CD14-positive monocyte (primary cell): ENCODE measurements at regions not wholly inside any gene's neighbourhood (a gene's known extent, or its start where the extent isn't known, plus 50 kb on each side); places are given as distances from the start of the nearest gene placed in this dataset.
"Not testable (repeated sequence)": the region's sequence is repeated elsewhere in the genome, so short reads cannot be mapped to it uniquely, and the experiment has no call there.

Experiments used
- DNase-seq, 3 donors: peaks; one replicate each; pipeline ENCODE4 v3.0.0-alpha.2; 2011 to 2022
- H2AFZ ChIP-seq: 2 replicates; pipeline ENCODE4 v1.6.0; 2012; ENCODE audit warnings: mild to moderate bottlenecking, low read depth, low read length, inconsistent platforms; ENCODE audit not compliant: insufficient read depth, poor library complexity, severe bottlenecking
- H3K27ac ChIP-seq, 2 donors: 1 replicate in 1 of 2; 2 replicates in 1 of 2; pipeline ENCODE4 v1.5.1; 2012 to 2013; ENCODE audit warnings: low read length in 2 of 2, control low read depth in 1 of 2, inconsistent platforms in 1 of 2, low read depth in 1 of 2, mild to moderate bottlenecking in 1 of 2
- H3K27me3 ChIP-seq, 2 donors: one replicate each; pipeline versions ENCODE4 v1.6.0 to v1.6.1; 2011 to 2013; ENCODE audit warnings: low read length in 2 of 2; ENCODE audit not compliant: control insufficient read depth in 2 of 2, insufficient read depth in 2 of 2
- H3K36me3 ChIP-seq, 2 donors: replicated peaks in 1 of 2; 1 replicate in 1 of 2; 2 replicates in 1 of 2; pipeline versions ENCODE4 v1.5.1 to v1.6.1; 2012 to 2013; ENCODE audit warnings: low read length in 2 of 2, control low read depth in 1 of 2, inconsistent platforms in 1 of 2, mild to moderate bottlenecking in 1 of 2; ENCODE audit not compliant: insufficient read depth in 2 of 2, control insufficient read depth in 1 of 2
- H3K4me1 ChIP-seq, 2 donors: 1 replicate in 1 of 2; 2 replicates in 1 of 2; pipeline versions ENCODE4 v1.5.1 to v1.6.1; 2012 to 2013; ENCODE audit warnings: low read length in 2 of 2, control low read depth in 1 of 2, inconsistent platforms in 1 of 2, mild to moderate bottlenecking in 1 of 2, moderate library complexity in 1 of 2; ENCODE audit not compliant: insufficient read depth in 2 of 2, control insufficient read depth in 1 of 2
- H3K4me2 ChIP-seq: replicated peaks from 2 replicates; pipeline ENCODE3; 2012; ENCODE audit warnings: low read length, moderate library complexity, mild to moderate bottlenecking; ENCODE audit not compliant: poor library complexity, severe bottlenecking; ENCODE audit errors: extremely low read depth
- H3K4me3 ChIP-seq, 3 experiments: fragments of 200-600 bp in 1 of 3; sonication (generic) in 1 of 3; replicated peaks in 1 of 3; 1 replicate in 2 of 3; 2 replicates in 1 of 3; pipeline ENCODE4 v1.5.1; 2011 to 2013; ENCODE audit warnings: low read length in 3 of 3, mild to moderate bottlenecking in 3 of 3, control low read depth in 2 of 3, low read depth in 2 of 3, inconsistent platforms in 1 of 3, moderate library complexity in 1 of 3
- H3K79me2 ChIP-seq: 2 replicates; pipeline ENCODE4 v1.6.0; 2012; ENCODE audit warnings: mild to moderate bottlenecking, control low read depth, inconsistent platforms, low read length, moderate library complexity; ENCODE audit not compliant: insufficient read depth
- H3K9ac ChIP-seq: 2 replicates; pipeline ENCODE4 v1.6.0; 2017; ENCODE audit warnings: low read length, mild to moderate bottlenecking; ENCODE audit not compliant: insufficient read depth, poor library complexity, severe bottlenecking
- H3K9me3 ChIP-seq, 2 donors: replicated peaks in 1 of 2; 1 replicate in 1 of 2; 2 replicates in 1 of 2; pipeline versions ENCODE4 v1.5.1 to v1.6.1; 2012 to 2013; ENCODE audit warnings: low read length in 2 of 2, control low read depth in 1 of 2; ENCODE audit not compliant: control insufficient read depth in 1 of 2, insufficient read depth in 1 of 2
- H4K20me1 ChIP-seq: 2 replicates; pipeline ENCODE4 v1.6.0; 2012; ENCODE audit warnings: mild to moderate bottlenecking, low read length, control low read depth, moderate library complexity; ENCODE audit not compliant: insufficient read depth
- H3K27ac Mint-ChIP-seq, 7 donors: one replicate each; pipeline ENCODE4 v1.8.0; 2020; ENCODE audit warnings: mild to moderate bottlenecking in 7 of 7, mixed read lengths in 7 of 7, moderate library complexity in 6 of 7, inconsistent platforms in 2 of 7
- H3K27me3 Mint-ChIP-seq, 3 donors: one replicate each; pipeline ENCODE4 v1.8.0; 2021 to 2022; ENCODE audit warnings: low read depth in 3 of 3, mild to moderate bottlenecking in 3 of 3, mixed read lengths in 3 of 3, moderate library complexity in 3 of 3, inconsistent platforms in 1 of 3
- H3K36me3 Mint-ChIP-seq, 2 donors: one replicate each; pipeline ENCODE4 v1.8.0; 2020; ENCODE audit warnings: mixed read lengths in 2 of 2, inconsistent platforms in 1 of 2, mild to moderate bottlenecking in 1 of 2
- H3K4me1 Mint-ChIP-seq: one replicate; pipeline ENCODE4 v1.8.0; 2020; ENCODE audit warnings: mild to moderate bottlenecking, mixed read lengths
- H3K4me3 Mint-ChIP-seq, 2 donors: one replicate each; pipeline ENCODE4 v1.8.0; 2020; ENCODE audit warnings: mild to moderate bottlenecking in 2 of 2, mixed read lengths in 2 of 2, moderate library complexity in 1 of 2
- H3K9me3 Mint-ChIP-seq, 7 donors: one replicate each; pipeline ENCODE4 v1.8.0; 2020 to 2022; ENCODE audit warnings: mixed read lengths in 7 of 7, mild to moderate bottlenecking in 6 of 7, moderate library complexity in 6 of 7, inconsistent platforms in 2 of 7
- CTCF ChIP-seq: fragments of 200-600 bp; IDR thresholded peaks from one replicate; pipeline ENCODE4 v1.8.0; 2022; ENCODE audit warnings: antibody characterized with exemption, mild to moderate bottlenecking
- WGBS: methylation state at CpG from one replicate; pipeline ENCODE4 v1.1.5; 2013; ENCODE audit warnings: missing lambda C conversion rate; ENCODE audit not compliant: insufficient coverage; 5-methylcytosine and 5-hydroxymethylcytosine counted together
- intact Hi-C, 2 donors: fragments of 100-400 bp; cut with micrococcal nuclease; formaldehyde crosslinking; loops; one replicate each; pipeline versions ENCODE4 v1.15.0 to v1.15.1; 2023

DNA sequence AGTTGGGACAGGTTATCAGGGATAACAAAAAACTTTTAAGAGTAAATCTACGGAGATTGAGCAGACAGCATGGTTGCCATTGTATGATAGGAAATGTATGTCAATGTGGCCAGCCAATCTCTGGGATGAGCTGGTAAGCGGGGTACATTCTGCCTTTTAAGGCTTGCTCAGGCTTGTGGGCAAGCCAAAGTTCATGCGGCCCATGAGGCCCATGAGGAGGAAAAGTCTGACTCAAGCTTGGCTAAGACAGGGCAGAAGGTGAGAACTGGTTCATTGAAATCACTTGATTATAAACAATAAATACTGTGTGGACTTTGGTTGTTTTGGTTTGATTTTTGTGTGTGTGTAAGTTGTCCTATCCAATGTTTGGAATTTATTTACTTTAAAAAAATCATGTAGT is 997.1 kb downstream of the DNAH5 start:
- H3K27me3 ChIP-seq: no peaks in the 10 kb centered on the region
- H3K27ac Mint-ChIP-seq: no peak overlapping the region
- H3K27me3 Mint-ChIP-seq: no peaks in the 10 kb centered on the region
- no peaks in the 10 kb centered on the region for H3K79me2 ChIP-seq
- no peaks in the 10 kb centered on the region for H3K36me3 ChIP-seq
- H3K4me3 ChIP-seq: no peak overlapping the region
- H3K36me3 Mint-ChIP-seq: no peaks in the 10 kb centered on the region
- H3K4me1 Mint-ChIP-seq: no peaks in the 10 kb centered on the region
- intact Hi-C loops: no loop called here
- TF ChIP-seq CTCF: no peak
- H3K4me1 ChIP-seq: no peaks in the 10 kb centered on the region
- H4K20me1 ChIP-seq: no peaks in the 10 kb centered on the region
- H3K4me2 ChIP-seq: no peak overlapping the region
- H3K9me3 Mint-ChIP-seq: peaks cover 0 to 3% (median 2%) of the 10 kb centered on the region in 7 donors
- H3K27ac ChIP-seq: no peak overlapping the region
- no peaks in the 10 kb centered on the region for H3K9me3 ChIP-seq
- 100% methylated on average over 3 of the region's 3 CpGs for WGBS
- H2AFZ ChIP-seq: no peak overlapping the region
- no peak for DNase-seq
- no peak overlapping the region for H3K9ac ChIP-seq
- no peak overlapping the region for H3K4me3 Mint-ChIP-seq

DNA sequence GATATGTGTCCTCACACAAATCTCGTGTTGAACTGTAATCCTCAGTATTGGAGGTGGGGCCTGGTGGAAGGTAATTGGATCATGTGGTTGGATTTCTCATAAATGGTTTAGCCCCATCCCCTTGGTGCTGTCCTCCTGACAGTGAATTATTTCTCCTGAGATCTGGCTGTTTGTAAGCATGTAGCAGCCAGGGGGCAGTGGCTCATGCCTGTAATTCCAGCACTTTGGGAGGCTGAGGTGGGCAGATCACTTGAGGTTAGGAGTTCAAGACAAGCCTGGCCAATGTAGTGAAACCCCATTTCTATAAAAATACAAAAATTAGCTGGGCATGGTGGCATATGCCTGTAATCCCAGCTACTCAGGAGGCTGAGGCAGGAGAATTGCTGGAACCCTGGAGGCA is 999.0 kb downstream of the DNAH5 start:
- intact Hi-C loops, H3K9ac ChIP-seq, H3K9me3 ChIP-seq, H3K4me1 ChIP-seq, H3K4me2 ChIP-seq, H3K27me3 Mint-ChIP-seq, DNase-seq, H3K27ac Mint-ChIP-seq, H3K9me3 Mint-ChIP-seq, H3K79me2 ChIP-seq, H3K4me3 Mint-ChIP-seq, H3K4me3 ChIP-seq, H3K36me3 ChIP-seq, H2AFZ ChIP-seq, H3K27me3 ChIP-seq, H4K20me1 ChIP-seq, H3K4me1 Mint-ChIP-seq, H3K36me3 Mint-ChIP-seq, H3K27ac ChIP-seq: not testable (repeated sequence)
- 100% methylated on average over 1 of the region's 1 CpG for WGBS
